HEK293 (cell line): ENCODE measurements at regions not wholly inside any gene's neighbourhood (a gene's known extent, or its start where the extent isn't known, plus 50 kb on each side); places are given as distances from the start of the nearest gene placed in this dataset.

Experiments used
- EGR2 ChIP-seq: fragments of 450-650 bp; formaldehyde crosslinking; IDR thresholded peaks from 2 replicates; pipeline ENCODE4 v1.5.1; 2016; ENCODE audit warnings: low read depth, missing biosample characterization, missing genetic modification characterization
- GLI2 ChIP-seq: fragments of 450-650 bp; formaldehyde crosslinking; IDR thresholded peaks from 2 replicates; pipeline ENCODE4; 2017; ENCODE audit warnings: missing biosample characterization, missing genetic modification characterization, low read depth, borderline replicate concordance
- HOXA7 ChIP-seq: sonication (generic); formaldehyde crosslinking; IDR thresholded peaks from 2 replicates; pipeline ENCODE4 v1.8.1; 2022; ENCODE audit warnings: missing genetic modification reagents, borderline replicate concordance
- HOXD13 ChIP-seq: sonication (generic); formaldehyde crosslinking; IDR thresholded peaks from 2 replicates; pipeline ENCODE4 v1.8.0; 2022; ENCODE audit warnings: missing genetic modification reagents, borderline replicate concordance
- INSM2 ChIP-seq: fragments of 450-650 bp; formaldehyde crosslinking; IDR thresholded peaks from 2 replicates; pipeline ENCODE4 v1.5.1; 2016; ENCODE audit warnings: missing biosample characterization, missing genetic modification characterization
- KLF10 ChIP-seq: fragments of 450-650 bp; IDR thresholded peaks from 2 replicates; pipeline ENCODE4 v1.5.1; 2018; ENCODE audit warnings: missing biosample characterization, mild to moderate bottlenecking, missing genetic modification characterization
- KLF16 ChIP-seq: fragments of 450-650 bp; formaldehyde crosslinking; IDR thresholded peaks from 2 replicates; pipeline ENCODE4 v1.5.1; 2017; ENCODE audit warnings: missing biosample characterization, missing genetic modification characterization
- KLF7 ChIP-seq: fragments of 450-650 bp; formaldehyde crosslinking; IDR thresholded peaks from 2 replicates; pipeline ENCODE4 v1.5.1; 2016; ENCODE audit warnings: missing biosample characterization, missing genetic modification characterization, borderline replicate concordance
- PATZ1 ChIP-seq: fragments of 450-650 bp; formaldehyde crosslinking; IDR thresholded peaks from 2 replicates; pipeline ENCODE4 v1.5.1; 2016; ENCODE audit warnings: missing biosample characterization, missing genetic modification characterization
- PRDM2 ChIP-seq: fragments of 450-650 bp; formaldehyde crosslinking; IDR thresholded peaks from 2 replicates; pipeline ENCODE4 v1.5.1; 2016; ENCODE audit warnings: missing biosample characterization, missing genetic modification characterization, borderline replicate concordance
- ZBTB10 ChIP-seq: fragments of 450-650 bp; formaldehyde crosslinking; IDR thresholded peaks from 2 replicates; pipeline ENCODE4 v1.5.1; 2016; ENCODE audit warnings: missing biosample characterization, missing genetic modification characterization
- ZBTB26 ChIP-seq: fragments of 450-650 bp; formaldehyde crosslinking; optimal IDR thresholded peaks from 2 replicates; pipeline ENCODE3; 2016; ENCODE audit warnings: missing biosample characterization, mild to moderate bottlenecking, missing genetic modification characterization
- ZBTB7A ChIP-seq: fragments of 450-650 bp; formaldehyde crosslinking; IDR thresholded peaks from 2 replicates; pipeline ENCODE4 v1.5.1; 2016; ENCODE audit warnings: low read depth, missing biosample characterization, missing genetic modification characterization
- ZIC2 ChIP-seq: fragments of 450-650 bp; formaldehyde crosslinking; IDR thresholded peaks from 2 replicates; pipeline ENCODE4 v1.5.1; 2016; ENCODE audit warnings: missing biosample characterization, missing genetic modification characterization
- ZNF16 ChIP-seq: fragments of 450-650 bp; formaldehyde crosslinking; IDR thresholded peaks from 2 replicates; pipeline ENCODE4 v1.5.1; 2016; ENCODE audit warnings: low read depth, missing biosample characterization, missing genetic modification characterization
- ZNF175 ChIP-seq: fragments of 450-650 bp; formaldehyde crosslinking; IDR thresholded peaks from 2 replicates; pipeline ENCODE4 v1.5.1; 2016; ENCODE audit warnings: missing biosample characterization, missing genetic modification characterization
- ZNF221 ChIP-seq: fragments of 450-650 bp; formaldehyde crosslinking; IDR thresholded peaks from 2 replicates; pipeline ENCODE4 v1.5.1; 2017; ENCODE audit warnings: missing biosample characterization, missing genetic modification characterization, borderline replicate concordance
- ZNF292 ChIP-seq: fragments of 450-650 bp; formaldehyde crosslinking; IDR thresholded peaks from 2 replicates; pipeline ENCODE4 v1.5.1; 2016; ENCODE audit warnings: low read depth, missing biosample characterization, missing genetic modification characterization, borderline replicate concordance
- ZNF48 ChIP-seq: fragments of 450-650 bp; formaldehyde crosslinking; IDR thresholded peaks from 2 replicates; pipeline ENCODE4 v1.5.1; 2016; ENCODE audit warnings: missing biosample characterization, missing genetic modification characterization
- ZNF530 ChIP-seq: fragments of 450-650 bp; formaldehyde crosslinking; IDR thresholded peaks from 2 replicates; pipeline ENCODE4 v1.5.1; 2016; ENCODE audit warnings: low read depth, missing biosample characterization, missing genetic modification characterization
- ZNF561 ChIP-seq: fragments of 450-650 bp; IDR thresholded peaks from 2 replicates; pipeline ENCODE4 v1.5.1; 2018; ENCODE audit warnings: missing biosample characterization, missing genetic modification characterization, borderline replicate concordance
- ZNF600 ChIP-seq: fragments of 450-650 bp; formaldehyde crosslinking; IDR thresholded peaks from 2 replicates; pipeline ENCODE4 v1.5.1; 2016; ENCODE audit warnings: missing biosample characterization, missing genetic modification characterization
- ZNF621 ChIP-seq: fragments of 450-650 bp; formaldehyde crosslinking; IDR thresholded peaks from 2 replicates; pipeline ENCODE4 v1.5.1; 2017; ENCODE audit warnings: missing biosample characterization, missing genetic modification characterization
- ZSCAN16 ChIP-seq: fragments of 450-650 bp; formaldehyde crosslinking; IDR thresholded peaks from 2 replicates; pipeline ENCODE4 v1.5.1; 2016; ENCODE audit warnings: missing biosample characterization, missing genetic modification characterization
- ZSCAN5A ChIP-seq: fragments of 450-650 bp; formaldehyde crosslinking; IDR thresholded peaks from 2 replicates; pipeline ENCODE4 v1.5.1; 2016; ENCODE audit warnings: missing biosample characterization, missing genetic modification characterization

GRCh38 chr10:44857363-44858016 lies 53.6 kb upstream of the TMEM72 start (continued):
- TF ChIP-seq PATZ1 (tag by site-specific recombination) = peak; percentile 63; the same call in 1 of the 2 replicates
- no peak for TF ChIP-seq ZBTB10 (tag by site-specific recombination)
- peak; percentile 83 for TF ChIP-seq ZNF600 (tag by site-specific recombination)
- no peak for TF ChIP-seq KLF16
- no peak for TF ChIP-seq ZNF621
- TF ChIP-seq ZSCAN5A (tag by site-specific recombination) = no peak
- TF ChIP-seq GLI2 (tag by site-specific recombination) = no peak
- TF ChIP-seq ZBTB26 = no peak
- TF ChIP-seq ZNF530 (tag by site-specific recombination) = no peak
- TF ChIP-seq ZSCAN16 (tag by site-specific recombination) = no peak
- TF ChIP-seq HOXD13 = no peak
- TF ChIP-seq PRDM2 (tag by site-specific recombination) = no peak
- TF ChIP-seq KLF10 (tag by site-specific recombination) = no peak
- TF ChIP-seq ZNF16 (tag by site-specific recombination) = no peak
- TF ChIP-seq ZNF292 = no peak
- no peak for TF ChIP-seq ZBTB7A (tag by site-specific recombination)
- peak; percentile 32; the same call in 1 of the 2 replicates for TF ChIP-seq INSM2
- no peak for TF ChIP-seq EGR2 (tag by site-specific recombination)
- TF ChIP-seq ZNF48 = no peak
- TF ChIP-seq ZNF561 (tag by site-specific recombination) = peak; percentile 91
- no peak for TF ChIP-seq ZNF221 (tag by site-specific recombination)
- no peak for TF ChIP-seq KLF7
- peak; percentile 94 for TF ChIP-seq ZIC2 (tag by site-specific recombination)
- TF ChIP-seq HOXA7 = no peak
- no peak for TF ChIP-seq ZNF175
